Hepatocyte (in vitro differentiated cells): ENCODE measurements at regions not wholly inside any gene's neighbourhood (a gene's known extent, or its start where the extent isn't known, plus 50 kb on each side); places are given as distances from the start of the nearest gene placed in this dataset.

Experiments used
- DNase-seq: peaks from one replicate; pipeline ENCODE4 v3.0.0-alpha.2; 2016; ENCODE audit warnings: low spot score
- H2AFZ ChIP-seq: fragments of 200-600 bp; sonication (generic); 2 replicates; pipeline ENCODE4 v1.6.0; 2016; ENCODE audit warnings: antibody characterized with exemption, mild to moderate bottlenecking
- H3K27ac ChIP-seq: fragments of 200-600 bp; sonication (generic); 2 replicates; pipeline ENCODE4 v1.5.1; 2016; ENCODE audit warnings: mild to moderate bottlenecking
- H3K27me3 ChIP-seq: fragments of 200-600 bp; sonication (generic); 2 replicates; pipeline ENCODE4 v1.6.1; 2016
- H3K36me3 ChIP-seq: fragments of 200-600 bp; sonication (generic); replicated peaks from 2 replicates; pipeline ENCODE4 v1.5.1; 2016; ENCODE audit warnings: low read depth; ENCODE audit not compliant: insufficient read depth
- H3K4me1 ChIP-seq: fragments of 200-600 bp; sonication (generic); 2 replicates; pipeline ENCODE4 v1.5.1; 2016; ENCODE audit warnings: mild to moderate bottlenecking, moderate library complexity; ENCODE audit not compliant: insufficient read depth
- H3K4me2 ChIP-seq: fragments of 200-600 bp; sonication (generic); 2 replicates; pipeline ENCODE4 v1.6.0; 2016
- H3K4me3 ChIP-seq: fragments of 200-600 bp; sonication (generic); 2 replicates; pipeline ENCODE4 v1.5.1; 2016; ENCODE audit warnings: mild to moderate bottlenecking
- H3K79me2 ChIP-seq: fragments of 200-600 bp; sonication (generic); 2 replicates; pipeline ENCODE4 v1.6.0; 2017; ENCODE audit warnings: mild to moderate bottlenecking
- H3K9me2 ChIP-seq: fragments of 200-600 bp; sonication (generic); replicated peaks from 2 replicates; pipeline ENCODE4 v1.6.0; 2017; ENCODE audit warnings: mild to moderate bottlenecking; ENCODE audit not compliant: insufficient read depth
- H3K9me3 ChIP-seq: fragments of 200-600 bp; sonication (generic); 2 replicates; pipeline ENCODE4 v1.5.1; 2016; ENCODE audit warnings: low read depth, mild to moderate bottlenecking
- H4K20me1 ChIP-seq: fragments of 200-600 bp; sonication (generic); 2 replicates; pipeline ENCODE4 v1.6.0; 2016; ENCODE audit warnings: mild to moderate bottlenecking; ENCODE audit not compliant: insufficient read depth, poor library complexity, severe bottlenecking
- EZH2 ChIP-seq: fragments of 200-600 bp; sonication (generic); IDR thresholded peaks from 2 replicates; pipeline ENCODE4 v1.6.1; 2016; ENCODE audit warnings: antibody characterized with exemption, mild to moderate bottlenecking, borderline replicate concordance
- EZH2phosphoT487 ChIP-seq: fragments of 200-600 bp; sonication (generic); IDR thresholded peaks from one replicate; pipeline ENCODE4 v1.6.1; 2018; ENCODE audit warnings: antibody characterized with exemption, mild to moderate bottlenecking, low read depth, moderate library complexity; ENCODE audit not compliant: unreplicated experiment, severe bottlenecking
- WGBS: methylation state at CpG from one replicate; pipeline ENCODE4 v1.1.6; 2016; ENCODE audit warnings: low lambda C conversion rate; ENCODE audit errors: missing lambda C conversion rate; 5-methylcytosine and 5-hydroxymethylcytosine counted together
- TF ChIP-seq, protein P1 (sequence below): fragments of 200-600 bp; sonication (generic); IDR thresholded peaks from 2 replicates; pipeline ENCODE4 v1.5.1; 2016; ENCODE audit warnings: antibody characterized with exemption, mild to moderate bottlenecking; ENCODE audit not compliant: poor library complexity

- Histone ChIP-seq H3K9me3 (no peaks in the 10 kb centered on the region), H3K4me3 (peak overlapping the region; percentile 79), H3K9me2 (no peaks in the 10 kb centered on the region), H3K4me1 (peaks cover 21% of the 10 kb centered on the region), H3K27me3 (peaks cover 97% of the 10 kb centered on the region), H3K4me2 (peak overlapping the region; percentile 99), H3K36me3 (no peaks in the 10 kb centered on the region), H3K79me2 (no peaks in the 10 kb centered on the region), H3K27ac (no peak overlapping the region), H2AFZ (peak overlapping the region; percentile 63), H4K20me1 (no peaks in the 10 kb centered on the region)
- DNase-seq = no peak
- TF ChIP-seq EZH2phosphoT487 = peak; percentile 68
- TF ChIP-seq, protein P1, sequence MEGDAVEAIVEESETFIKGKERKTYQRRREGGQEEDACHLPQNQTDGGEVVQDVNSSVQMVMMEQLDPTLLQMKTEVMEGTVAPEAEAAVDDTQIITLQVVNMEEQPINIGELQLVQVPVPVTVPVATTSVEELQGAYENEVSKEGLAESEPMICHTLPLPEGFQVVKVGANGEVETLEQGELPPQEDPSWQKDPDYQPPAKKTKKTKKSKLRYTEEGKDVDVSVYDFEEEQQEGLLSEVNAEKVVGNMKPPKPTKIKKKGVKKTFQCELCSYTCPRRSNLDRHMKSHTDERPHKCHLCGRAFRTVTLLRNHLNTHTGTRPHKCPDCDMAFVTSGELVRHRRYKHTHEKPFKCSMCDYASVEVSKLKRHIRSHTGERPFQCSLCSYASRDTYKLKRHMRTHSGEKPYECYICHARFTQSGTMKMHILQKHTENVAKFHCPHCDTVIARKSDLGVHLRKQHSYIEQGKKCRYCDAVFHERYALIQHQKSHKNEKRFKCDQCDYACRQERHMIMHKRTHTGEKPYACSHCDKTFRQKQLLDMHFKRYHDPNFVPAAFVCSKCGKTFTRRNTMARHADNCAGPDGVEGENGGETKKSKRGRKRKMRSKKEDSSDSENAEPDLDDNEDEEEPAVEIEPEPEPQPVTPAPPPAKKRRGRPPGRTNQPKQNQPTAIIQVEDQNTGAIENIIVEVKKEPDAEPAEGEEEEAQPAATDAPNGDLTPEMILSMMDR = no peak
- peak; percentile 3 for TF ChIP-seq EZH2
- WGBS = under 1% methylated on average over 22 of the region's 32 CpGs
Measured at GRCh38 chr1:217135569-217135915, 412.3 kb upstream of the ESRRG start.

DNA sequence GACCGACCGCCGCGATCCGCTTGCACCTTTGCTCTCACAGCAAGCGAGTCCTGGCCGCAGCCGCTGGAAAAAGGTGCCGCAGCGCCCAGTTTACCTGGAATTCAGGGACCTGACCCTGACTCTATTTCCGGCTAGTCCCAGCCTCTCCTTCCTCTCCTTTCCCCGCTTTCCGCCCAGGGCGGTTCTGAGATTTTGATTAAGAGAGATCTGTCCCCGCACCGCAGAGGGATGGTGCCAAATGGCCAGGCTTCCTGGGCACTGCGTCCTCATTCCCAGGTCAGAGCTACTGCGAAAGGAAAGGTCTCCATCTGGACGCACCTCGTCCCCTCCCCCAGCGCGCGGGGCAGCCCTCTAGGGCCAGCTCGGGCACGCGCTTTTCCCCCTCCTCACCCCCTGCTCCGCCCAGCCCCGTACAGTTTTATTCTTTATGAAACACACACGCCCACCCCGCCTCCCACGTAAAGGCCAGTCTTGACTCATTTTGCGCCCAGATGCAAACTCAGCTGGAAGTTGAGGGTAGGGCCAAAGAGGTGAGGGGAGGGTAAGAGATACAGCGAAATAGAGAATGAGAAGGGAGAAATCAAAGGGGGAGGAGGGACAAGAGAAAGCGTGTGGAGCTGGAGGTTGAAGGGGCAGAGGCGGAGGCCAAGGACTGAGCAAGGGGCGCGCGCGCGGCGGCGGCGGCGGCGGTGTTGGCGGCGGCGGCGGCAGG is 411.8 kb upstream of the ESRRG start:
- Histone ChIP-seq H3K9me2 (no peaks in the 10 kb centered on the region), H3K27ac (no peak overlapping the region), H4K20me1 (no peaks in the 10 kb centered on the region), H3K4me1 (peaks cover 21% of the 10 kb centered on the region), H3K36me3 (no peaks in the 10 kb centered on the region), H3K27me3 (peaks cover 92% of the 10 kb centered on the region), H2AFZ (peak overlapping the region; percentile 63), H3K4me3 (peak overlapping the region; percentile 79), H3K79me2 (no peaks in the 10 kb centered on the region), H3K9me3 (no peaks in the 10 kb centered on the region), H3K4me2 (peak overlapping the region; percentile 99)
- DNase-seq = peak; percentile 16
- 1% methylated on average over 35 of the region's 49 CpGs for WGBS
- TF ChIP-seq, protein P1 = no peak
- TF ChIP-seq EZH2 = no peak
- no peak for TF ChIP-seq EZH2phosphoT487

GRCh38 chr1:217133958-217134856 is 411.0 kb upstream of the ESRRG start:
- peak overlapping the region; percentile 99 for H3K4me2 ChIP-seq
- no peaks in the 10 kb centered on the region for H3K9me3 ChIP-seq
- peak overlapping the region; percentile 63 for H2AFZ ChIP-seq
- H3K27me3 ChIP-seq = peaks cover 89% of the 10 kb centered on the region
- no peak overlapping the region for H3K27ac ChIP-seq
- no peaks in the 10 kb centered on the region for H3K9me2 ChIP-seq
- H3K4me1 ChIP-seq = peaks cover 21% of the 10 kb centered on the region
- no peaks in the 10 kb centered on the region for H4K20me1 ChIP-seq
- no peaks in the 10 kb centered on the region for H3K79me2 ChIP-seq
- TF ChIP-seq EZH2phosphoT487 (peak; percentile 66), EZH2 (peak; percentile 39)
- TF ChIP-seq, protein P1 = no peak
- WGBS = 2% methylated on average over 53 of the region's 53 CpGs
- H3K4me3 ChIP-seq = no peak overlapping the region
- no peaks in the 10 kb centered on the region for H3K36me3 ChIP-seq
- DNase-seq = peak; percentile 19
